Gastroesophageal sphincter (tissue), 3 donors: ENCODE measurements at regions not wholly inside any gene's neighbourhood (a gene's known extent, or its start where the extent isn't known, plus 50 kb on each side); places are given as distances from the start of the nearest gene placed in this dataset.

ENCODE experiments used
- POLR2AphosphoS5 ChIP-seq: sonication (generic); formaldehyde crosslinking; IDR thresholded peaks from one replicate; pipeline ENCODE4 v1.6.1; 2017; ENCODE audit warnings: antibody characterized with exemption
- TF ChIP-seq, protein P1 (sequence below), 4 experiments: fragments of 200-600 bp in 2 of 4; fragments of 450-650 bp in 2 of 4; sonication (generic) in 1 of 4; IDR thresholded peaks; one replicate each; pipeline ENCODE4 v1.5.1; 2017 to 2019; ENCODE audit warnings: antibody characterized with exemption in 4 of 4, mild to moderate bottlenecking in 2 of 4, moderate library complexity in 2 of 4

DNA sequence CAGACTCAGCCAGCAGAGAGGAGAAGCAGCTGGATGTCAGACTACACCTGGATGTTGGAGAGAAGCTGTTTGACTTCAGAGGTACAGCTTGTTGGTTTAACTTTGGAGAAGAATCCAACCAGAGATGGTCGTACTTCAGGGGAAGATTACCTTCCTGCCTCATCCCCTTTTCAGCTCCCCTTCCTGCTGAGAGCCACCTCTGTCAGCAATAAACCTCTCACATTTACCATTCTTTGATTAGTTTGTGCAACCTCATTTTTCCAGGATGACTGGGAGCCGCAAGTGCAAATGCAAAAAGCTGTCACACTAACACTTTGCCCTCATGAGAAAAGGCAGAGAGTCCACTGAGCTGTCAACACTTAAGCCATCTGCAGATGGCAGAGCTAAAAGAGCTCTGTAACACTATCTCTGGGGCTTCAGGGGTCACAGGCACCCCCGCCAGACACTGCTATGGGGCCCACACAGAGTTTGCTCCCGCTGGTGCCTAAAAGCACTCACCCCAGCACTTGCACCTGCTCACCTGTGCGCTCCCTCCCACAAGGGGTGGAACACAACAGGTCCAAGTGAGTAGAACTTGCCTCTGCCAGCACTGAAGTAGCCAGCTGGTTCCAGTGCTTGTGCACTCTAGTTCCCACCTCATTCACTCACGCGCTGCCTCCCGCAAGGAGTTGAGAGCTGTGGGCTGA, 391.7 kb downstream of the METTL4 start:
- TF ChIP-seq, protein P1, sequence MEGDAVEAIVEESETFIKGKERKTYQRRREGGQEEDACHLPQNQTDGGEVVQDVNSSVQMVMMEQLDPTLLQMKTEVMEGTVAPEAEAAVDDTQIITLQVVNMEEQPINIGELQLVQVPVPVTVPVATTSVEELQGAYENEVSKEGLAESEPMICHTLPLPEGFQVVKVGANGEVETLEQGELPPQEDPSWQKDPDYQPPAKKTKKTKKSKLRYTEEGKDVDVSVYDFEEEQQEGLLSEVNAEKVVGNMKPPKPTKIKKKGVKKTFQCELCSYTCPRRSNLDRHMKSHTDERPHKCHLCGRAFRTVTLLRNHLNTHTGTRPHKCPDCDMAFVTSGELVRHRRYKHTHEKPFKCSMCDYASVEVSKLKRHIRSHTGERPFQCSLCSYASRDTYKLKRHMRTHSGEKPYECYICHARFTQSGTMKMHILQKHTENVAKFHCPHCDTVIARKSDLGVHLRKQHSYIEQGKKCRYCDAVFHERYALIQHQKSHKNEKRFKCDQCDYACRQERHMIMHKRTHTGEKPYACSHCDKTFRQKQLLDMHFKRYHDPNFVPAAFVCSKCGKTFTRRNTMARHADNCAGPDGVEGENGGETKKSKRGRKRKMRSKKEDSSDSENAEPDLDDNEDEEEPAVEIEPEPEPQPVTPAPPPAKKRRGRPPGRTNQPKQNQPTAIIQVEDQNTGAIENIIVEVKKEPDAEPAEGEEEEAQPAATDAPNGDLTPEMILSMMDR (IDR thresholded peaks at IDR 0.05) = no peak
- TF ChIP-seq POLR2AphosphoS5 = no peak
